ENCODE measurements at regions not wholly inside any gene's neighbourhood (a gene's known extent, or its start where the extent isn't known, plus 50 kb on each side); places are given as distances from the start of the nearest gene placed in this dataset.

- no peak overlapping the region for H3K4me3 ChIP-seq (ENCODE audit: low read depth, low read length)
- TF ChIP-seq, protein P1, sequence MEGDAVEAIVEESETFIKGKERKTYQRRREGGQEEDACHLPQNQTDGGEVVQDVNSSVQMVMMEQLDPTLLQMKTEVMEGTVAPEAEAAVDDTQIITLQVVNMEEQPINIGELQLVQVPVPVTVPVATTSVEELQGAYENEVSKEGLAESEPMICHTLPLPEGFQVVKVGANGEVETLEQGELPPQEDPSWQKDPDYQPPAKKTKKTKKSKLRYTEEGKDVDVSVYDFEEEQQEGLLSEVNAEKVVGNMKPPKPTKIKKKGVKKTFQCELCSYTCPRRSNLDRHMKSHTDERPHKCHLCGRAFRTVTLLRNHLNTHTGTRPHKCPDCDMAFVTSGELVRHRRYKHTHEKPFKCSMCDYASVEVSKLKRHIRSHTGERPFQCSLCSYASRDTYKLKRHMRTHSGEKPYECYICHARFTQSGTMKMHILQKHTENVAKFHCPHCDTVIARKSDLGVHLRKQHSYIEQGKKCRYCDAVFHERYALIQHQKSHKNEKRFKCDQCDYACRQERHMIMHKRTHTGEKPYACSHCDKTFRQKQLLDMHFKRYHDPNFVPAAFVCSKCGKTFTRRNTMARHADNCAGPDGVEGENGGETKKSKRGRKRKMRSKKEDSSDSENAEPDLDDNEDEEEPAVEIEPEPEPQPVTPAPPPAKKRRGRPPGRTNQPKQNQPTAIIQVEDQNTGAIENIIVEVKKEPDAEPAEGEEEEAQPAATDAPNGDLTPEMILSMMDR (IDR thresholded peaks at IDR 0.05; ENCODE audit: insufficient read depth, low read length, missing control alignments): no peak
- DNase-seq (ENCODE audit: low read depth, low spot score): no peak
- ChIA-PET POLR2A (no interaction called here), CTCF (no interaction called here)
Measured at GRCh38 chr4:156422576-156422975, 468.9 kb upstream of the CTSO start.

GRCh38 chr4:156420623-156421022, 467.0 kb upstream of the CTSO start:
- CTCF ChIA-PET: interaction anchor here (2.5 kb wide), 1 partner anchor 55 kb away, joined by 5 read pairs; no protein-coding TSS in a partner anchor

GRCh38 chr4:156419080-156419685, 465.5 kb upstream of the CTSO start:
- ChIA-PET POLR2A (no interaction called here), CTCF (interaction anchor here (1.0 to 2.5 kb wide), 2 partner anchors 25 to 56 kb away, joined by 3 to 5 read pairs; no protein-coding TSS in a partner anchor)
- TF ChIP-seq, protein P1 (IDR thresholded peaks at IDR 0.05; ENCODE audit: insufficient read depth, low read length, missing control alignments): no peak
- DNase-seq (ENCODE audit: low read depth, low spot score): no peak
- H3K4me3 ChIP-seq (ENCODE audit: low read depth, low read length): no peak overlapping the region

More at GRCh38 chr4:156420623-156421022, 467.0 kb upstream of the CTSO start:
- POLR2A ChIA-PET: no interaction called here
- TF ChIP-seq, protein P1 (IDR thresholded peaks at IDR 0.05; ENCODE audit: insufficient read depth, low read length, missing control alignments): no peak
- DNase-seq (ENCODE audit: low read depth, low spot score): no peak
- no peak overlapping the region for H3K4me3 ChIP-seq (ENCODE audit: low read depth, low read length)

DNA sequence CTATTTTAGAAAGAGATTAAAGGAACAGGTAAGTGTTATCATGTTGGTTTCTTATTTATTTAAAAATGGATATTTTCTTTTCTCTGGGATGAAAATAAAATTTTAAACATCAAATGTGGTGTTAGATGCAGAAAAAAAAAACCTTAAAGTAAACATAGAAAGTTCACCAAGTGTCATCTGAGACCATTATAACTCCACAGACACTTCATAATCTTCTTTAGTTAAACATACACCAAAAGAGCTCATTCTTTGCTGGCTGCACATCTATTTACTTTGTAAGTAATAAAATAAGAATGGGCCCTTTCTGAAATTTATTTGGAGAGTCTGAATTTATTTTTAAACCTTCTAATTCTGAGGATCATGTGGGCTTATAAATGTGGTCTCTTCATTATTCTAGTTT, 460.7 kb upstream of the CTSO start:
- ChIA-PET POLR2A (no interaction called here), CTCF (no interaction called here)
- DNase-seq (ENCODE audit: low read depth, low spot score): no peak
- TF ChIP-seq, protein P1 (IDR thresholded peaks at IDR 0.05; ENCODE audit: insufficient read depth, low read length, missing control alignments): no peak
- H3K4me3 ChIP-seq (ENCODE audit: low read depth, low read length): no peak overlapping the region

- ChIA-PET POLR2A (no interaction called here), CTCF (no interaction called here)
- TF ChIP-seq, protein P1 (IDR thresholded peaks at IDR 0.05; ENCODE audit: insufficient read depth, low read length, missing control alignments): no peak
- no peak for DNase-seq (ENCODE audit: low read depth, low spot score)
- H3K4me3 ChIP-seq (ENCODE audit: low read depth, low read length): no peak overlapping the region
Measured at GRCh38 chr4:156413239-156414135, 459.8 kb upstream of the CTSO start.

DNA sequence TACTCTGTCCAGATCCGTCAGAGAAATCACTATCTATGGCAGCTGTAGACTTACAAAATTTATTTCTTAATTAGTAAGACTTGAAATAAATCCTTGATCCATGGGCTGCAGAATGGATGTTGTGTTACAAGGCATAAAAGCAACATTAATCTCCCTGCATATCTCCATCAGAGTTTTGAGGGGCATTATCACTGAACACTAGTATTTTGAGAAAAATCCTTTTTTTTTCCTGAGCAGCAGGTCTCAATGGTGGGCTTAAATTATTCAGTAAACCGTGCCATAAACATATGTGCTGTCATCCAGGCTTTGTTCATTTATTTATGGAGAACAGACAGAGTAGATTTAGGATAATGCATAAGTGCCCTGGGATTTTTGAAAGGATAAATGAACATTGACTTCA, 457.9 kb upstream of the CTSO start:
- CTCF ChIA-PET: no interaction called here
- POLR2A ChIA-PET: no interaction called here

More for the DNA sequence above, 457.9 kb upstream of the CTSO start:
- no peak overlapping the region for H3K4me3 ChIP-seq (ENCODE audit: low read depth, low read length)
- TF ChIP-seq, protein P1 (IDR thresholded peaks at IDR 0.05; ENCODE audit: insufficient read depth, low read length, missing control alignments): no peak
- no peak for DNase-seq (ENCODE audit: low read depth, low spot score)

Data from AG04449 (cell line).